WTC11 (cell line): ENCODE measurements at regions not wholly inside any gene's neighbourhood (a gene's known extent, or its start where the extent isn't known, plus 50 kb on each side); places are given as distances from the start of the nearest gene placed in this dataset.

Source experiments
- ATAC-seq: fragments of 200-7000 bp; cut with Tn5 transposase; 2 replicates; pipeline ENCODE4 v1.10.0; 2021; ENCODE audit warnings: mild to moderate bottlenecking, moderate library complexity
- CTCF ChIA-PET: fragments of 300-600 bp; sonication (Branson Sonifier 250); formaldehyde crosslinking; loops from one replicate; lab custom pipeline; 2021; ENCODE audit warnings: antibody characterized with exemption; lab: Charles Lee
- POLR2A ChIA-PET: fragments of 350-600 bp; sonication (Branson Sonifier 250); formaldehyde crosslinking; loops from one replicate; lab custom pipeline; 2021; ENCODE audit warnings: antibody characterized with exemption; lab: Charles Lee
- DNase-seq: peaks from one replicate; pipeline ENCODE4 v3.0.0; 2021; ENCODE audit warnings: low spot score
- H3K27ac Mint-ChIP-seq: 2 replicates; pipeline ENCODE4 v1.8.0; 2021; ENCODE audit warnings: mixed read lengths
- H3K27me3 Mint-ChIP-seq: 2 replicates; pipeline ENCODE4 v1.8.0; 2021; ENCODE audit warnings: low read depth, mild to moderate bottlenecking, moderate library complexity, mixed read lengths
- H3K36me3 Mint-ChIP-seq: 2 replicates; pipeline ENCODE4 v1.8.0; 2021; ENCODE audit warnings: mixed read lengths
- H3K4me1 Mint-ChIP-seq: 2 replicates; pipeline ENCODE4 v1.8.0; 2022; ENCODE audit warnings: mixed read lengths
- H3K4me3 Mint-ChIP-seq: 2 replicates; pipeline ENCODE4 v1.8.0; 2021; ENCODE audit warnings: mild to moderate bottlenecking, moderate library complexity, mixed read lengths
- H3K9me3 Mint-ChIP-seq: 2 replicates; pipeline ENCODE4 v1.8.0; 2021; ENCODE audit warnings: mixed read lengths
- ATF1 ChIP-seq: sonication (generic); formaldehyde crosslinking; IDR thresholded peaks from 2 replicates; pipeline ENCODE4 v1.8.1; 2023; ENCODE audit warnings: mild to moderate bottlenecking, moderate library complexity, missing genetic modification reagents
- CTCF ChIP-seq: fragments of 200-600 bp; IDR thresholded peaks from 2 replicates; pipeline ENCODE4 v1.8.0; 2022; ENCODE audit warnings: antibody characterized with exemption
- E2F5 ChIP-seq: sonication (generic); formaldehyde crosslinking; IDR thresholded peaks from 2 replicates; pipeline ENCODE4 v1.8.1; 2022; ENCODE audit warnings: mild to moderate bottlenecking, moderate library complexity, missing genetic modification reagents
- ESRRA ChIP-seq: sonication (generic); formaldehyde crosslinking; IDR thresholded peaks from 2 replicates; pipeline ENCODE4 v1.8.1; 2022; ENCODE audit warnings: mild to moderate bottlenecking, missing genetic modification reagents, borderline replicate concordance
- ETV6 ChIP-seq: sonication (generic); formaldehyde crosslinking; IDR thresholded peaks from 2 replicates; pipeline ENCODE4 v1.8.1; 2022; ENCODE audit warnings: mild to moderate bottlenecking, missing genetic modification reagents
- FOXK1 ChIP-seq: sonication (generic); formaldehyde crosslinking; IDR thresholded peaks from 2 replicates; pipeline ENCODE4 v1.8.0; 2022; ENCODE audit warnings: mild to moderate bottlenecking, moderate library complexity, missing genetic modification reagents
- GABPB1 ChIP-seq: sonication (generic); formaldehyde crosslinking; IDR thresholded peaks from 2 replicates; pipeline ENCODE4 v1.8.1; 2023; ENCODE audit warnings: mild to moderate bottlenecking, missing genetic modification reagents
- KAT7 ChIP-seq: sonication (generic); formaldehyde crosslinking; IDR thresholded peaks from 2 replicates; pipeline ENCODE4 v1.8.1; 2023; ENCODE audit warnings: missing genetic modification reagents, mild to moderate bottlenecking, borderline replicate concordance
- NFYB ChIP-seq: sonication (generic); formaldehyde crosslinking; conservative IDR thresholded peaks from 2 replicates; pipeline ENCODE4 v1.8.0; 2022; ENCODE audit warnings: low read depth, missing genetic modification reagents
- PRDM15 ChIP-seq: sonication (generic); formaldehyde crosslinking; IDR thresholded peaks from 2 replicates; pipeline ENCODE4 v1.8.0; 2022; ENCODE audit warnings: missing genetic modification reagents
- PREB ChIP-seq: sonication (generic); formaldehyde crosslinking; IDR thresholded peaks from 2 replicates; pipeline ENCODE4 v1.8.1; 2022; ENCODE audit warnings: mild to moderate bottlenecking, missing genetic modification reagents, moderate library complexity, borderline replicate concordance
- RELA ChIP-seq: sonication (generic); formaldehyde crosslinking; IDR thresholded peaks from 2 replicates; pipeline ENCODE4 v1.8.1; 2022; ENCODE audit warnings: missing genetic modification reagents, mild to moderate bottlenecking, borderline replicate concordance
- SMAD4 ChIP-seq: sonication (generic); formaldehyde crosslinking; IDR thresholded peaks from 2 replicates; pipeline ENCODE4 v1.8.0; 2022; ENCODE audit warnings: mild to moderate bottlenecking, missing genetic modification reagents
- SOX15 ChIP-seq: fragments of 250-450 bp; sonication (Bioruptor Pico); IDR thresholded peaks from 2 replicates; pipeline ENCODE4 v1.9.0; 2021; ENCODE audit warnings: mild to moderate bottlenecking
- SP1 ChIP-seq: sonication (generic); formaldehyde crosslinking; conservative IDR thresholded peaks from 2 replicates; pipeline ENCODE4 v1.8.1; 2022; ENCODE audit warnings: missing genetic modification reagents
- TCF7 ChIP-seq: sonication (generic); formaldehyde crosslinking; IDR thresholded peaks from 2 replicates; pipeline ENCODE4 v1.8.0; 2022; ENCODE audit warnings: mild to moderate bottlenecking, low read depth, missing genetic modification reagents, moderate library complexity
- ZMAT4 ChIP-seq: fragments of 250-450 bp; sonication (Bioruptor Pico); IDR thresholded peaks from 2 replicates; pipeline ENCODE4 v1.9.0; 2021; ENCODE audit warnings: mild to moderate bottlenecking
- ZNF219 ChIP-seq: sonication (generic); formaldehyde crosslinking; IDR thresholded peaks from 2 replicates; pipeline ENCODE4 v1.8.0; 2023; ENCODE audit warnings: missing genetic modification reagents, mild to moderate bottlenecking, borderline replicate concordance
- ZNF317 ChIP-seq: sonication (generic); formaldehyde crosslinking; IDR thresholded peaks from 2 replicates; pipeline ENCODE4 v1.8.1; 2023; ENCODE audit warnings: low read depth, mild to moderate bottlenecking, moderate library complexity, missing genetic modification reagents, borderline replicate concordance
- ZNF416 ChIP-seq: fragments of 250-450 bp; sonication (Bioruptor Pico); IDR thresholded peaks from 2 replicates; pipeline ENCODE4 v1.9.0; 2021; ENCODE audit warnings: mild to moderate bottlenecking, inconsistent platforms
- ZNF423 ChIP-seq: fragments of 250-450 bp; sonication (Bioruptor Pico); IDR thresholded peaks from 2 replicates; pipeline ENCODE4 v2.1.2; 2022; ENCODE audit warnings: mild to moderate bottlenecking, moderate library complexity
- ZNF425 ChIP-seq: fragments of 250-450 bp; sonication (Bioruptor Pico); conservative IDR thresholded peaks from 2 replicates; pipeline ENCODE4 v1.9.0; 2021; ENCODE audit warnings: mild to moderate bottlenecking
- ZNF512 ChIP-seq: sonication (generic); formaldehyde crosslinking; IDR thresholded peaks from 2 replicates; pipeline ENCODE4 v1.8.1; 2022; ENCODE audit warnings: missing genetic modification reagents, borderline replicate concordance
- ZNF671 ChIP-seq: fragments of 250-450 bp; sonication (Bioruptor Pico); IDR thresholded peaks from 2 replicates; pipeline ENCODE4 v1.8.0; 2021; ENCODE audit warnings: mild to moderate bottlenecking

- TF ChIP-seq NFYB: no peak
- TF ChIP-seq ZNF219 (CRISPR knock-in tag): no peak
- TF ChIP-seq PRDM15 (CRISPR knock-in tag): no peak
- no peak for TF ChIP-seq SMAD4 (CRISPR knock-in tag)
- TF ChIP-seq ZNF671 (CRISPR knock-in tag): no peak
- no peak for TF ChIP-seq ZNF425 (CRISPR knock-in tag)
- TF ChIP-seq GABPB1: no peak
- TF ChIP-seq ZNF512 (CRISPR knock-in tag): no peak
- no peak for TF ChIP-seq E2F5 (CRISPR knock-in tag)
- TF ChIP-seq TCF7 (CRISPR knock-in tag): no peak
- TF ChIP-seq RELA (CRISPR knock-in tag): no peak
- TF ChIP-seq ZNF317 (CRISPR knock-in tag): no peak
- TF ChIP-seq ETV6 (CRISPR knock-in tag): no peak
- TF ChIP-seq CTCF: no peak
- TF ChIP-seq KAT7 (CRISPR knock-in tag): no peak
- TF ChIP-seq, all 79 proteins: peak for 0
- H3K9me3 Mint-ChIP-seq: no peaks in the 10 kb centered on the region
- H3K4me1 Mint-ChIP-seq: peaks cover 3% of the 10 kb centered on the region
- ChIA-PET POLR2A (no interaction called here), CTCF (no interaction called here)
- H3K36me3 Mint-ChIP-seq: no peaks in the 10 kb centered on the region
- H3K27ac Mint-ChIP-seq: no peak overlapping the region
- DNase-seq: no peak
- ATAC-seq: no peak
- H3K4me3 Mint-ChIP-seq: no peak overlapping the region
- no peaks in the 10 kb centered on the region for H3K27me3 Mint-ChIP-seq
Observed at GRCh38 chr2:59967691-59968090, 585.8 kb downstream of the BCL11A start.

- Mint-ChIP-seq H3K36me3 (no peaks in the 10 kb centered on the region), H3K27me3 (peaks cover 4% of the 10 kb centered on the region), H3K4me1 (peaks cover 37% of the 10 kb centered on the region), H3K4me3 (no peak overlapping the region), H3K27ac (no peak overlapping the region), H3K9me3 (no peaks in the 10 kb centered on the region)
- DNase-seq: no peak
- ATAC-seq: no peak
- POLR2A ChIA-PET: no interaction called here
- CTCF ChIA-PET: no interaction called here
- no peak for TF ChIP-seq SOX15 (CRISPR knock-in tag)
- no peak for TF ChIP-seq FOXK1
- no peak for TF ChIP-seq PREB (CRISPR knock-in tag)
- no peak for TF ChIP-seq ZNF416 (CRISPR knock-in tag)
- no peak for TF ChIP-seq ESRRA (CRISPR knock-in tag)
- no peak for TF ChIP-seq ZNF423
- no peak for TF ChIP-seq ATF1
- TF ChIP-seq ZNF512 (CRISPR knock-in tag): no peak
- no peak for TF ChIP-seq SP1 (CRISPR knock-in tag)
- TF ChIP-seq ZMAT4 (CRISPR knock-in tag): no peak
Observed at GRCh38 chr2:59963157-59963556, 590.3 kb downstream of the BCL11A start.
